Epithelial cell of esophagus (primary cell): ENCODE measurements at regions not wholly inside any gene's neighbourhood (a gene's known extent, or its start where the extent isn't known, plus 50 kb on each side); places are given as distances from the start of the nearest gene placed in this dataset.

Experiments used
- DNase-seq: peaks from one replicate; pipeline ENCODE4 v3.0.0; 2010; ENCODE audit warnings: low read depth
- H3K4me3 ChIP-seq: 2 replicates; pipeline ENCODE4 v1.5.1; 2011; ENCODE audit warnings: mild to moderate bottlenecking, low read length, control low read depth
- CTCF ChIP-seq: IDR thresholded peaks from 2 replicates; pipeline ENCODE4 v1.5.1; 2011; ENCODE audit warnings: low read depth, mild to moderate bottlenecking, low read length, control low read depth, inconsistent platforms; ENCODE audit not compliant: insufficient read depth; ENCODE audit errors: missing control alignments

GRCh38 chr2:160905862-160906261 lies 254.4 kb upstream of the TANK start:
- no peak overlapping the region for H3K4me3 ChIP-seq
- no peak for DNase-seq
- no peak for TF ChIP-seq CTCF

GRCh38 chr2:160906878-160907277 lies 253.3 kb upstream of the TANK start:
- DNase-seq = no peak
- no peak for TF ChIP-seq CTCF
- H3K4me3 ChIP-seq = no peak overlapping the region

GRCh38 chr2:160907738-160908137 lies 252.5 kb upstream of the TANK start:
- TF ChIP-seq CTCF = no peak
- no peak overlapping the region for H3K4me3 ChIP-seq
- DNase-seq = no peak

GRCh38 chr2:160908157-160908556 lies 252.1 kb upstream of the TANK start:
- H3K4me3 ChIP-seq = no peak overlapping the region
- no peak for TF ChIP-seq CTCF
- DNase-seq = peak; percentile 41

GRCh38 chr2:160909781-160910242 lies 250.4 kb upstream of the TANK start:
- TF ChIP-seq CTCF = no peak
- H3K4me3 ChIP-seq = no peak overlapping the region
- DNase-seq = no peak

- DNase-seq = no peak
- no peak overlapping the region for H3K4me3 ChIP-seq
- no peak for TF ChIP-seq CTCF
These were observed 249.5 kb upstream of the TANK start for GRCh38 chr2:160910681-160911080.

GRCh38 chr2:160911258-160911657 lies 249.0 kb upstream of the TANK start:
- DNase-seq = no peak
- TF ChIP-seq CTCF = no peak
- no peak overlapping the region for H3K4me3 ChIP-seq
